Subcutaneous abdominal adipose tissue (tissue), 5 donors: ENCODE measurements at regions not wholly inside any gene's neighbourhood (a gene's known extent, or its start where the extent isn't known, plus 50 kb on each side); places are given as distances from the start of the nearest gene placed in this dataset.

Experiments
- H3K27ac ChIP-seq: one replicate; pipeline ENCODE4 v1.7.0; 2013; ENCODE audit warnings: low read depth, mild to moderate bottlenecking, inconsistent platforms, low read length, moderate library complexity
- H3K27me3 ChIP-seq, 5 donors: one replicate each; pipeline ENCODE4 v1.7.0; 2013; ENCODE audit warnings: low read length in 5 of 5, inconsistent platforms in 1 of 5; ENCODE audit not compliant: control insufficient read depth in 5 of 5, insufficient read depth in 4 of 5
- H3K36me3 ChIP-seq, 5 donors: one replicate each; pipeline ENCODE4 v1.7.0; 2013; ENCODE audit warnings: low read length in 5 of 5; ENCODE audit not compliant: control insufficient read depth in 5 of 5, insufficient read depth in 5 of 5
- H3K4me1 ChIP-seq, 5 donors: one replicate each; pipeline ENCODE4 v1.7.0; 2013; ENCODE audit warnings: low read length in 5 of 5, mild to moderate bottlenecking in 3 of 5, moderate library complexity in 1 of 5; ENCODE audit not compliant: control insufficient read depth in 5 of 5, insufficient read depth in 5 of 5
- H3K4me3 ChIP-seq, 5 donors: one replicate each; pipeline ENCODE4 v1.7.0; 2013; ENCODE audit warnings: low read length in 5 of 5, low read depth in 1 of 5
- H3K9ac ChIP-seq, 5 donors: one replicate each; pipeline ENCODE4 v1.7.0; 2013; ENCODE audit warnings: low read length in 5 of 5, mild to moderate bottlenecking in 4 of 5, moderate library complexity in 3 of 5
- H3K9me3 ChIP-seq, 5 donors: one replicate each; pipeline ENCODE4 v1.7.0; 2013; ENCODE audit warnings: low read length in 5 of 5; ENCODE audit not compliant: control insufficient read depth in 5 of 5
- donor health status: healthy.
- donor health status: healthy.
- donor health status: healthy.
- donor health status: healthy.
- donor health status: healthy.

DNA sequence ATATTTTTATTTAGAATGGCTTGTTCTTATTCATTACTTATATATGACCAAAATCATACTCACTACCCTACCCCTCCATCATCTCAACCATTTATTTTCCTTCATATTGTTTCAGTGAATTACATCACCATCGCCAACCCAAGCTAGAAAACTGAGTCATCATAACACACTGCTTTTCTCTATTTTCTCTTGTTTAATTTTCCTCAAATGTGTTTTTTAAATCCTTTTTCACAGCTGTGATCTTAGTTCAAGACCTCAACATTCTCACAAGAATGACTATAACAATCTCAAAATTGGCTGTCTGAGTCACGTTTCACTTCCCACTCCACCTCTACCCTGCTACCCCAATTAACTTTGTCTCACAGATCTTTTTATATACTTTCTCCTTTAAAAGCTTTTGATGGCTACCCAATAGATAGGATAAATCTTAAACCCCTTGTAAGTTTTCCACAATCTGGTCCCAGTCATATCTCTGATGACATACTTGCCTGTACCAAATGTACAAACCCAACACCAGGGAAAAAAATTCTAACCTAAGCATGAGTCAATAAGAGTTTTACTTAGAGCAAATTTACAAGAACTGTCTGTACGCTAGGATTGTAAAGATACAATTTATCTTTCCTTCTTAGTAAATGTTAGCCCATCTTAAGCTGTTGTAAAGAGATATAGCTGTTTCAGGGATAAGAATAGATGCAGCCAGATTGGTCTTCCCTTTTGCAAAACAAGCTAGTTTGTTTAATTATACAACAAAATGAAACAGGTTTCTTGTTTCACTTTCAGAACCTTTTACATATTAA is 635.1 kb upstream of the SLC39A10 start:
- Histone ChIP-seq H3K4me1 (no peaks in the 10 kb centered on the region), H3K9ac (no peak overlapping the region), H3K9me3 (no peaks in the 10 kb centered on the region), H3K27ac (no peak overlapping the region), H3K36me3 (no peaks in the 10 kb centered on the region), H3K27me3 (no peaks in the 10 kb centered on the region), H3K4me3 (no peak overlapping the region)

GRCh38 chr2:195018462-195018861 is 638.6 kb upstream of the SLC39A10 start:
- no peak overlapping the region for H3K4me3 ChIP-seq
- no peaks in the 10 kb centered on the region for H3K4me1 ChIP-seq
- no peaks in the 10 kb centered on the region for H3K9me3 ChIP-seq
- no peaks in the 10 kb centered on the region for H3K27me3 ChIP-seq
- no peaks in the 10 kb centered on the region for H3K36me3 ChIP-seq
- no peak overlapping the region for H3K27ac ChIP-seq
- H3K9ac ChIP-seq: no peak overlapping the region

GRCh38 chr2:195017890-195018289 is 639.1 kb upstream of the SLC39A10 start:
- Histone ChIP-seq H3K9me3 (no peaks in the 10 kb centered on the region), H3K27ac (no peak overlapping the region), H3K4me1 (no peaks in the 10 kb centered on the region), H3K27me3 (no peaks in the 10 kb centered on the region), H3K36me3 (no peaks in the 10 kb centered on the region), H3K9ac (no peak overlapping the region), H3K4me3 (no peak overlapping the region)

DNA sequence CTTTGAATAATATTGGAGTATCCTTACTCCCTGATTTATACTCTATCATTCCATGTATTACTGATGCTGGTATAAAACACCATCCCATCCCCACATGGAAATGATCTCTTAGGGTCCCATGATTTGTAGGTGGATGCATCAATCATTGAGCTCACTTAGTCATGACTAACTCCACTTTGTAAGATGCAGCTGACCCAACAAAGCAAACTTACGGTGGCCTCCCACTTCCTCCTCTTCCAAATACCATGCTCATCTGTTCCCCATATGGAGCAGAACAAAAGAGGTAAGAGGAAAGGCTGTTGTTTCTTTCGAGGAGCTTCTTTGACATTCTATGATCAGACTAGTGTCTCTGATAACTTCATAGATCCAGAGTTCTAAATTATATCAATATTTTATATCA is 640.2 kb upstream of the SLC39A10 start:
- Histone ChIP-seq H3K36me3 (no peaks in the 10 kb centered on the region), H3K27ac (no peak overlapping the region), H3K27me3 (no peaks in the 10 kb centered on the region), H3K4me1 (no peaks in the 10 kb centered on the region), H3K9ac (no peak overlapping the region), H3K9me3 (no peaks in the 10 kb centered on the region), H3K4me3 (no peak overlapping the region)

- Histone ChIP-seq H3K36me3 (no peaks in the 10 kb centered on the region), H3K4me1 (no peaks in the 10 kb centered on the region), H3K27ac (no peak overlapping the region), H3K9me3 (no peaks in the 10 kb centered on the region), H3K27me3 (no peaks in the 10 kb centered on the region), H3K4me3 (no peak overlapping the region), H3K9ac (no peak overlapping the region)
These were observed 647.8 kb upstream of the SLC39A10 start for GRCh38 chr2:195009202-195009601.

GRCh38 chr2:195006856-195007255 is 650.2 kb upstream of the SLC39A10 start:
- no peaks in the 10 kb centered on the region for H3K36me3 ChIP-seq
- H3K9ac ChIP-seq: no peak overlapping the region
- H3K27ac ChIP-seq: no peak overlapping the region
- H3K9me3 ChIP-seq: no peaks in the 10 kb centered on the region
- H3K27me3 ChIP-seq: no peaks in the 10 kb centered on the region
- no peak overlapping the region for H3K4me3 ChIP-seq
- H3K4me1 ChIP-seq: no peaks in the 10 kb centered on the region

- H3K9ac ChIP-seq: no peak overlapping the region
- no peaks in the 10 kb centered on the region for H3K36me3 ChIP-seq
- no peaks in the 10 kb centered on the region for H3K9me3 ChIP-seq
- no peaks in the 10 kb centered on the region for H3K27me3 ChIP-seq
- no peak overlapping the region for H3K4me3 ChIP-seq
- no peaks in the 10 kb centered on the region for H3K4me1 ChIP-seq
- no peak overlapping the region for H3K27ac ChIP-seq
These were observed 653.0 kb upstream of the SLC39A10 start for GRCh38 chr2:195003881-195004471.

DNA sequence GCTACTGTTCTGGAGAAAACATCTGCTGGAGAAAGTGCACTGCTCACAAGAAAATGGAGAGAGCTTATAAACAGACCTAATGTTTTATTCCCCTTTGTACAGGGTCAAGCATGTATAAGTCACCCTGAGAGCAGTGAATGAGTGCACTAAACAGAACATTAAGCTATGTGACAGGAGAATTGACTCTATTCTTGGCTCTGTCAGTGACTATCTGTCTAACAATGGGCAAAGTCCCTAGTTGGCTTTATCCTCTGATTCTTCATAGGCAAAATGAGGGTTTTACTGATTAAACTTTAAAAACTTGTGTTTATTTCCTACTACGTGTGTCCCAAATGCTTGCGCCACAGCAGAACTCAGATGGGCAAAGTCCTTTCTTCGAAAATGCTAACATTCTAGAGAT is 655.1 kb upstream of the SLC39A10 start:
- no peak overlapping the region for H3K4me3 ChIP-seq
- H3K9me3 ChIP-seq: no peaks in the 10 kb centered on the region
- no peak overlapping the region for H3K9ac ChIP-seq
- no peaks in the 10 kb centered on the region for H3K27me3 ChIP-seq
- no peaks in the 10 kb centered on the region for H3K36me3 ChIP-seq
- H3K27ac ChIP-seq: no peak overlapping the region
- no peaks in the 10 kb centered on the region for H3K4me1 ChIP-seq

GRCh38 chr2:194999771-195000170 is 657.3 kb upstream of the SLC39A10 start:
- Histone ChIP-seq H3K27ac (no peak overlapping the region), H3K4me1 (no peaks in the 10 kb centered on the region), H3K27me3 (no peaks in the 10 kb centered on the region), H3K36me3 (no peaks in the 10 kb centered on the region), H3K4me3 (no peak overlapping the region), H3K9me3 (no peaks in the 10 kb centered on the region), H3K9ac (no peak overlapping the region)

- H3K36me3 ChIP-seq: no peaks in the 10 kb centered on the region
- H3K27ac ChIP-seq: no peak overlapping the region
- no peaks in the 10 kb centered on the region for H3K27me3 ChIP-seq
- H3K4me1 ChIP-seq: no peaks in the 10 kb centered on the region
- no peaks in the 10 kb centered on the region for H3K9me3 ChIP-seq
- H3K4me3 ChIP-seq: peak overlapping the region in 1 of 5 donors; percentile 18
- H3K9ac ChIP-seq: no peak overlapping the region
These were observed 664.4 kb upstream of the SLC39A10 start for GRCh38 chr2:194992648-194993047.
